AG04450 (cell line): ENCODE measurements at regions not wholly inside any gene's neighbourhood (a gene's known extent, or its start where the extent isn't known, plus 50 kb on each side); places are given as distances from the start of the nearest gene placed in this dataset.

Experiments used
- CTCF ChIA-PET: fragments of 300-600, 350-600 bp; formaldehyde crosslinking; extraction: SDS; loops from one replicate; lab custom pipeline; 2022; ENCODE audit warnings: antibody characterized with exemption, inconsistent platforms; lab: Charles Lee
- POLR2A ChIA-PET: fragments of 350-600 bp; formaldehyde crosslinking; extraction: SDS; loops from one replicate; lab custom pipeline; 2021; ENCODE audit warnings: antibody characterized with exemption, inconsistent platforms; lab: Yijun Ruan, JAX
- DNase-seq: peaks from one replicate; pipeline ENCODE4 v3.0.0-alpha.2; 2011; ENCODE audit warnings: low read depth, low spot score
- H3K27ac ChIP-seq: one replicate; pipeline ENCODE4 v1.5.1; 2012; ENCODE audit warnings: low read depth, low read length, control low read depth
- H3K27me3 ChIP-seq: one replicate; pipeline ENCODE4 v1.6.0; 2012; ENCODE audit warnings: low read length; ENCODE audit not compliant: control insufficient read depth, insufficient read depth
- H3K4me3 ChIP-seq: 2 replicates; pipeline ENCODE4 v1.5.1; 2011; ENCODE audit warnings: mild to moderate bottlenecking, low read depth, low read length, control low read depth
- H3K9me3 ChIP-seq: 2 replicates; pipeline ENCODE4 v1.5.1; 2012; ENCODE audit warnings: low read length; ENCODE audit not compliant: control insufficient read depth, insufficient read depth
- CTCF ChIP-seq: IDR thresholded peaks from 2 replicates; pipeline ENCODE4 v1.5.1; 2011; ENCODE audit warnings: low read depth, low read length, control low read depth, inconsistent platforms

GRCh38 chr12:30021051-30021833, 237.5 kb upstream of the TMTC1 start:
- Histone ChIP-seq H3K27ac (no peak overlapping the region), H3K4me3 (no peak overlapping the region), H3K9me3 (peaks cover 7% of the 10 kb centered on the region; the same call in 1 of the 2 replicates), H3K27me3 (no peaks in the 10 kb centered on the region)
- TF ChIP-seq CTCF = no peak
- ChIA-PET POLR2A (no interaction called here), CTCF (no interaction called here)
- DNase-seq = no peak

- ChIA-PET POLR2A (no interaction called here), CTCF (no interaction called here)
- H3K4me3 ChIP-seq = no peak overlapping the region
- peaks cover 1% of the 10 kb centered on the region; the same call in 1 of the 2 replicates for H3K9me3 ChIP-seq
- DNase-seq = no peak
- H3K27ac ChIP-seq = no peak overlapping the region
- H3K27me3 ChIP-seq = no peaks in the 10 kb centered on the region
- no peak for TF ChIP-seq CTCF
Measured at GRCh38 chr12:30019366-30020140, 235.8 kb upstream of the TMTC1 start.

- ChIA-PET CTCF (no interaction called here), POLR2A (no interaction called here)
- H3K27me3 ChIP-seq = no peaks in the 10 kb centered on the region
- H3K4me3 ChIP-seq = no peak overlapping the region
- H3K9me3 ChIP-seq = no peaks in the 10 kb centered on the region
- DNase-seq = no peak
- no peak overlapping the region for H3K27ac ChIP-seq
- TF ChIP-seq CTCF = no peak
Measured at GRCh38 chr12:30016540-30017055, 232.9 kb upstream of the TMTC1 start.

- Histone ChIP-seq H3K27ac (no peak overlapping the region), H3K9me3 (no peaks in the 10 kb centered on the region), H3K4me3 (no peak overlapping the region), H3K27me3 (no peaks in the 10 kb centered on the region)
- TF ChIP-seq CTCF = no peak
- ChIA-PET CTCF (no interaction called here), POLR2A (no interaction called here)
- no peak for DNase-seq
Measured at GRCh38 chr12:30015631-30016337, 232.0 kb upstream of the TMTC1 start.
